ENCODE measurements at regions not wholly inside any gene's neighbourhood (a gene's known extent, or its start where the extent isn't known, plus 50 kb on each side); places are given as distances from the start of the nearest gene placed in this dataset.

DNA sequence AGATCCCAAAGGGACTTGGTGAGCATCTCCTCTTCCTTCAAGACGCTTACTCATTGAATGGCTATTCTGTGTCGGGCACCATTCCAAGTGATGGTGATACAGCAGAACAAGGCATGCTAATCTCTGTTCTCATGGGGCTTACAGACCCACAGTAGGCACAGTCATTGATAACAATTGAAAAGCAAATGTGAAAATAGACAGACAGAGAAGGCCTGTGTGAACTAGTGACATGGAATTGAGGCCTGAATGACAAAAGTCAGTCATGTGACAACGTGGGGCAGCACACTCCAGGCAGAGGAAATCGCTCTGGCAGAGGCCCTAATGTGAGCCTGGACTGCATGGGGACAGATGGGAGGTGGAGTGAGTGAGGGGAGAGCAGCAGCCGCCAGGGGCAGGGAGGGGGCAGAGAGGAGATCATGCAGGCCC, 70.7 kb upstream of the CPLX2 start:
- WGBS (ENCODE audit: insufficient coverage): 50% methylated on average over 5 of the region's 5 CpGs
- no peak for ATAC-seq
- H3K36me3 Mint-ChIP-seq: no peaks in the 10 kb centered on the region
- no peak for TF ChIP-seq CTCF (IDR thresholded peaks at IDR 0.05)
- H3K4me3 Mint-ChIP-seq: no peak overlapping the region
- Histone ChIP-seq H3K36me3 (ENCODE audit: control insufficient read depth, insufficient read depth, low read length) (no peaks in the 10 kb centered on the region), H3K27ac (ENCODE audit: low read length) (no peak overlapping the region), H3K27me3 (ENCODE audit: control insufficient read depth, insufficient read depth, low read length) (peaks cover 37% of the 10 kb centered on the region), H3K4me1 (ENCODE audit: control insufficient read depth, insufficient read depth, low read length) (peaks cover 8% of the 10 kb centered on the region), H3K4me3 (ENCODE audit: low read length) (no peak overlapping the region), H3K9me3 (ENCODE audit: control insufficient read depth, insufficient read depth, low read length) (peaks cover 7% of the 10 kb centered on the region)
- H3K4me1 Mint-ChIP-seq: peaks cover 10 to 29% of the 10 kb centered on the region in 2 donors
- H3K27me3 Mint-ChIP-seq (ENCODE audit: low read depth in 2 of 2): peaks cover 42 to 48% of the 10 kb centered on the region in 2 donors
- H3K27ac Mint-ChIP-seq: no peak overlapping the region
- H3K9me3 Mint-ChIP-seq: peaks cover 2 to 3% of the 10 kb centered on the region in 2 donors
- no peak for DNase-seq
- intact Hi-C loops (cut with micrococcal nuclease): no loop called here

DNA sequence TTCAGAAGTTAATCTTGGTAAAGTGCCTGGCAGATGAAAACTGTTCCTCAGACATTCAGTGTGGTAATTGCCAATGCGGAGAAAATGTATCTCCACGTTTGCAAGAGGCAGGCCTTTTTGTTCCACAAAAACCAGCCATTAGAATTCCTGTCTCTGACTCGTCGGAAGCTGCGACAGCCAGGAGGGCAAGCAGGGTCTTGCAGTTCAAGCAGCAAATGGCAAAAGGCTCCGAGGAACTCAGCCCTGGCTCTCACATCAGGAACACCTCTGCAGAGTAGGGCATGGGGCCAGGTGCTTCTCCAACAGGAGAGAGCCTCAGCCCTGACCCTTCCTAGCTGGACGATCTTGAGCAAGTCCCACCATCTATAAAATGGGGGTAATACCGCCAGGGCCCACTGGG, 69.0 kb upstream of the CPLX2 start:
- DNase-seq: no peak
- H3K36me3 Mint-ChIP-seq: no peaks in the 10 kb centered on the region
- Histone ChIP-seq H3K27ac (ENCODE audit: low read length) (no peak overlapping the region), H3K4me3 (ENCODE audit: low read length) (no peak overlapping the region), H3K9me3 (ENCODE audit: control insufficient read depth, insufficient read depth, low read length) (no peaks in the 10 kb centered on the region), H3K4me1 (ENCODE audit: control insufficient read depth, insufficient read depth, low read length) (peaks cover 5% of the 10 kb centered on the region), H3K36me3 (ENCODE audit: control insufficient read depth, insufficient read depth, low read length) (no peaks in the 10 kb centered on the region), H3K27me3 (ENCODE audit: control insufficient read depth, insufficient read depth, low read length) (peaks cover 26% of the 10 kb centered on the region)
- H3K4me3 Mint-ChIP-seq: no peak overlapping the region
- intact Hi-C loops (cut with micrococcal nuclease): no loop called here
- WGBS (ENCODE audit: insufficient coverage): 76% methylated on average over 8 of the region's 8 CpGs
- ATAC-seq: no peak
- peaks cover 10 to 15% of the 10 kb centered on the region in 2 donors for H3K4me1 Mint-ChIP-seq
- no peaks in the 10 kb centered on the region for H3K9me3 Mint-ChIP-seq
- no peak for TF ChIP-seq CTCF (IDR thresholded peaks at IDR 0.05)
- peaks cover 47 to 52% of the 10 kb centered on the region in 2 donors for H3K27me3 Mint-ChIP-seq (ENCODE audit: low read depth in 2 of 2)
- H3K27ac Mint-ChIP-seq: no peak overlapping the region

DNA sequence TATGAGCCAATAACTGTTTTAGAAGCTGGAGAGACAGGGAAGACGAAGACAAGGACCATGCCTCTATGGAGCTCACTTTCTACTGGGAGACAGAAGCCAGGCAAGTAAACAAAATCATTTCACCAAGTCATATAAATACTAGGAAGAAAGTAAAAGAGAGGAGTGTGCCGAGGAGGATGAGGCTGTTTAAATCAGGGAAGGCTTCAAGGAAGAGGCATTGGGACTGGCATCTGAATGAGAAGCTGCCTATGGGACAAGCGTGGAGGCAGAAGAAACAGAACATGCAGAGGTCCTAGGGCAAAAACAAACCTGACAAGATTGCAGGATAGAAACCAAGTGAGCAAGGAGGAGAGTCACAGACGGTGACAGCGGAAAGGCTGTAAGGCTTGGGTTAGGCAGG, 68.1 kb upstream of the CPLX2 start:
- no peak overlapping the region for H3K27ac Mint-ChIP-seq
- H3K4me1 Mint-ChIP-seq: peaks cover under 1 to 6% of the 10 kb centered on the region in 2 donors
- no peak overlapping the region for H3K4me3 ChIP-seq (ENCODE audit: low read length)

More for the DNA sequence above, 68.1 kb upstream of the CPLX2 start:
- no peaks in the 10 kb centered on the region for H3K9me3 ChIP-seq (ENCODE audit: control insufficient read depth, insufficient read depth, low read length)
- H3K36me3 Mint-ChIP-seq: no peaks in the 10 kb centered on the region
- H3K4me3 Mint-ChIP-seq: no peak overlapping the region
- intact Hi-C loops (cut with micrococcal nuclease): no loop called here
- 77% methylated on average over 4 of the region's 5 CpGs for WGBS (ENCODE audit: insufficient coverage)
- no peak for ATAC-seq
- no peaks in the 10 kb centered on the region for H3K4me1 ChIP-seq (ENCODE audit: control insufficient read depth, insufficient read depth, low read length)
- no peak overlapping the region for H3K27ac ChIP-seq (ENCODE audit: low read length)
- peaks cover 18% of the 10 kb centered on the region for H3K27me3 ChIP-seq (ENCODE audit: control insufficient read depth, insufficient read depth, low read length)
- peaks cover 47 to 48% of the 10 kb centered on the region in 2 donors for H3K27me3 Mint-ChIP-seq (ENCODE audit: low read depth in 2 of 2)
- no peak for TF ChIP-seq CTCF (IDR thresholded peaks at IDR 0.05)
- DNase-seq: no peak
- H3K9me3 Mint-ChIP-seq: no peaks in the 10 kb centered on the region
- no peaks in the 10 kb centered on the region for H3K36me3 ChIP-seq (ENCODE audit: control insufficient read depth, insufficient read depth, low read length)
